GM18519 (cell line): ENCODE measurements at regions not wholly inside any gene's neighbourhood (a gene's known extent, or its start where the extent isn't known, plus 50 kb on each side); places are given as distances from the start of the nearest gene placed in this dataset.

ENCODE experiments used
- ATAC-seq: cut with Tn5 transposase; IDR thresholded peaks from one replicate; pipeline ENCODE4 v1.9.1; 2021; ENCODE audit warnings: mild to moderate bottlenecking, moderate library complexity; ENCODE audit not compliant: unreplicated experiment, low FRiP score

GRCh38 chr2:146349334-146349733, 1495.5 kb upstream of the ACVR2A start:
- ATAC-seq = no peak

GRCh38 chr2:146324951-146325350, 1519.9 kb upstream of the ACVR2A start:
- no peak for ATAC-seq

- no peak for ATAC-seq
Measured at GRCh38 chr2:146323564-146323963, 1521.3 kb upstream of the ACVR2A start.

GRCh38 chr2:146321175-146321574, 1523.7 kb upstream of the ACVR2A start:
- ATAC-seq = no peak

GRCh38 chr2:146317959-146318358, 1526.9 kb upstream of the ACVR2A start:
- no peak for ATAC-seq

GRCh38 chr2:146312899-146313298, 1531.9 kb upstream of the ACVR2A start:
- ATAC-seq = no peak

- ATAC-seq = no peak
Measured at GRCh38 chr2:146305164-146305563, 1539.7 kb upstream of the ACVR2A start.

GRCh38 chr2:146301287-146301686, 1543.5 kb upstream of the ACVR2A start:
- ATAC-seq = no peak

- ATAC-seq = no peak
Measured at GRCh38 chr2:146295080-146295670, 1549.7 kb upstream of the ACVR2A start.

GRCh38 chr2:146287281-146287680, 1557.5 kb upstream of the ACVR2A start:
- no peak for ATAC-seq

GRCh38 chr2:146278881-146279280, 1565.9 kb upstream of the ACVR2A start:
- no peak for ATAC-seq

GRCh38 chr2:146271131-146271831, 1573.5 kb upstream of the ACVR2A start:
- ATAC-seq = no peak

- ATAC-seq = no peak
Measured at GRCh38 chr2:146270618-146271017, 1574.2 kb upstream of the ACVR2A start.

- no peak for ATAC-seq
Measured at GRCh38 chr2:146267093-146267492, 1577.7 kb upstream of the ACVR2A start.

- ATAC-seq = no peak
Measured at GRCh38 chr2:146265656-146266055, 1579.2 kb upstream of the ACVR2A start.

GRCh38 chr2:146262606-146263005, 1582.2 kb upstream of the ACVR2A start:
- no peak for ATAC-seq

GRCh38 chr2:146260551-146260950, 1584.3 kb upstream of the ACVR2A start:
- ATAC-seq = no peak

- ATAC-seq = no peak
Measured at GRCh38 chr2:146259816-146260215, 1585.0 kb upstream of the ACVR2A start.

- ATAC-seq = no peak
Measured at GRCh38 chr2:146258071-146258470, 1586.8 kb upstream of the ACVR2A start.

- no peak for ATAC-seq
Measured at GRCh38 chr2:146252119-146252518, 1592.7 kb upstream of the ACVR2A start.

GRCh38 chr2:146251328-146251727, 1593.5 kb upstream of the ACVR2A start:
- ATAC-seq = no peak

GRCh38 chr2:146246736-146247523, 1597.9 kb upstream of the ACVR2A start:
- no peak for ATAC-seq
